ENCODE measurements at regions not wholly inside any gene's neighbourhood (a gene's known extent, or its start where the extent isn't known, plus 50 kb on each side); places are given as distances from the start of the nearest gene placed in this dataset.

DNA sequence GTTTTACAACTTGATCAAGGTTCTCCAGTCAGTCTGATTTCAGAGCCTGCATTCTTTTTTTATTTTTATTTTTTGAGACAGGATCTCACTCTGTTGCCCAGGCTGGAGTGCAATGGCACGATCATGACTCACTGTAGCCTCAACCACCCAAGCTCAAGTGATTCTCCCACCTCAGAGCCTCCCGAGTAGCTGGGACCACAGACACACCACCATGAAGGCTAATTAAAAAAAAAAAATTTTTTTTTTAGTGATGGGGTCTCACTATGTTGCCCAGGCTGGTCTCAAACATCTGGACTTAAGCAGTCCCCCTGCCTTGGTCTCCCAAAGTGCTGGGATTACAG lies 117.2 kb upstream of the NAV2 start:
- no peak for DNase-seq

DNA sequence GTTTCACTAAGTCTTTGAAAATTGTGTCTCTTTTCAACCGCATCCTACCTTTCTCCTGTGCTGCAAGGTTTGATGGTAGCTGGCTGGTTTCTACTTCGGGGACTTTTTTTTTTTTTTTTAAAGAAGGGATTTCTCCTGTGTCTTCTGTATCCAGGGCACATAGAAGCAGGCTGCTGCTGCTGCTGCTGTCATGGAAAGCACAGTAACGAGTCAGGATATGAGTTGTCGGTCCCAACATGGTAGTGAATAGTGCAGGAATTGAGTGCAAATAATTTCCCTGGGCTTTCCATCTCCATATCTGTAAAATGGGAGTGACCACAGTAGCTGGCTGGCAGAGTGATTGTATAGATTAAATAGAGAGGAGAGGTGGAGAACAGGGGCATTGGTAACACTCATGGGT lies 118.3 kb upstream of the NAV2 start:
- no peak for DNase-seq

DNA sequence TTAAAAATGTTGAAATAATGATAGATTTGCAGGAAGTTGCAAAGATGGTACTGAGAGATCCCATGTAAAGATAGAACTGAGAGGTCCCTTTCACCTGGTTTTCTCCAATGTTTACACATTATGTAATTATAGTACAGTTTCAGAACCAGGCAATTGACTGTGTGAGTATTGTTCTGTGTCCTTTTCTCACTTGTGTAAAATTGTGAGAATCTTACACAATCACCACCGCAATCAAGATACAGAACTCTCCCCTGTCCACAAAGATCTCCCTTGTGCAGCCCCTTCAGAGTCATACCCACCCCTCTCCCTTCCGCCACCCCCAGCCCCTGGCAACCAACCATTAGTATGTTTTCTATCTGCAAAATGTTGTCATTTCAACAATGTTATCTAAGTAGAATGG lies 119.8 kb upstream of the NAV2 start:
- DNase-seq: no peak

DNA sequence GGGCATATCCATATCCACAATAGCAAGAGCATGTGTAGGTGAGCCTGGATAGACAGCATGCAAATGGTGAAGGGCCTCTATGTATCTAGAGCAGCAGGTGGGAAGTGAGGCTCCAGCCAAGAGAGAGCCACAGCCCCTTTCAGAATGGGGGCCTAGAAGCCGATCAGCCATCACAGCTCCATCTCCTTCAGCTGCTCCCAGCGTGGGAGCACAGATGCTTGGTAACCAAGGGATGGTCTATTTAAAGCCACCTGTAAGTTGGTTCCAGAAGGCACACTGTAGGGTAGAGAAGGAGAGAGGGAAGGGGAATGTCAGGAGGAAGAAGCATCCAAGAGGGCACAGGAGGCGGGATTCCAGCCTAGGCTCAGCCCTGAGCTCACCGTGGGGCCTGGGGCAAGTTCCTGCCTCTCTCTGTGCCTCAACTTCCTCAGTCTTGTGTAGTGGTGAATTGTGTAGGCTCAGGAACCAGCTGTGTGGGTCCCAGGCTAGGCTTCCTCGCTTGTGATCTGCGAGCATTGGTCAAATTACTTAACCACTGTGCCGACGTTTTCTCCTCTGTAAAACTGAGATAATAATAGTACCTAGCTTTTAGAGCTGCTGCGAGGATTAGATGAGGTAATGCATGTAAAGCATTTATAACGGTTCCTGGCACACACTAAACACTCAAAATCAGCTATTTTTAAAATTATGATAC lies 122.9 kb upstream of the NAV2 start:
- no peak for DNase-seq

DNA sequence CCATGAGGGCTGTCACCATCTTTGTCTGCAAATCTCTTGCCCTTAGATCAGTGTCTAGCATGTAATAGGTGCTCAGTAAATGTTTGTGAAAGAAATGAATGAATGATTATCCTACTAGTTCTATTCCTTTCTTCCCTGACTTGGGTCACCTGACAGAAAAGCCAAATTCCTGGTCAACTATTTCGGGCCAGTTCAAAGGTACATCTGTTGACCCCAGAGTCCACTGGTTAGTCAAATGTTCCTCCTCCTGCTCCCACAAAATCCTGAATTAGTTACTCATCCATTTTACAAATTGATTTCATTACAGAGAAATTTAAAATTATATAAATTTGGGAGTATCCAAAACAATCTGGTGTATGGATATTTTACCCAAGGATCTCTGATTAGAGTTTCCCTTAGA lies 124.7 kb upstream of the NAV2 start:
- no peak for DNase-seq

DNA sequence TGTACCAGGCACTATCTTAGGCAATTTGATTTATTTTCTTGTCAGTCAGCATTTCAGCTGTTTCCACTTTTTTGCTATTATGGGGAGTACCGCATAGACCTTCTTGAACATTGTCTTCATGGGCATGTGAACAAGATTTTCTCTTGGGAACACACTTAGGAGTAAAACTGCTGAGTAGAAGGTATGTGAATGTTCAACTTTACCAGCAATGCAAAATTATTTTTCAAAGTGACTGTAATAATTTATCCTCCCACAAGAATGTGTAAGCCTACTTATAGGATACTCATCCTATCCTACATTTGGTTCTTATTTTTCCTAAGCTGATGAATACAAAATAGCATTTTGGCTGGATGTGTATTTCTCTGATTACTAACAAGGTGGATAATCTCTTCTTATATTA lies 132.0 kb upstream of the NAV2 start:
- no peak for DNase-seq

DNA sequence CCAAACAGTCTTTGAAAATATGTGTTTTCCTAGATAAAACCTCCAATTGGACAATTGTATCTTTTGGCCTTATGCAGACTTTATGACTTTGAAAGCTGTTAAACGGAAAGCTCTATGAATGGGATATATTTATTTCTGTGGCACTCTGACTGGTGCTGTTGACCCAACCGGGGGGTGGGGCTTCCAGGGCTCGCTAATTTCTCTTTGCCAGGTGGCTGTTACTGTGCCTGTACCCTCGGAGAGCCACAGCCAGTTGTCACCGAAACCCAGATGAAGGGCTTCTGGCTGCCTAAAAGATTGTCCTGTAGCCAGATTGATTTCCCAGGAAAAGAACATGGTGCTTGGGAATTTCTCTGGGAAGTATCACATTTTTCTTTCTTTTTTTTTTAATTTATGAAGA lies 132.7 kb upstream of the NAV2 start:
- no peak for DNase-seq

DNA sequence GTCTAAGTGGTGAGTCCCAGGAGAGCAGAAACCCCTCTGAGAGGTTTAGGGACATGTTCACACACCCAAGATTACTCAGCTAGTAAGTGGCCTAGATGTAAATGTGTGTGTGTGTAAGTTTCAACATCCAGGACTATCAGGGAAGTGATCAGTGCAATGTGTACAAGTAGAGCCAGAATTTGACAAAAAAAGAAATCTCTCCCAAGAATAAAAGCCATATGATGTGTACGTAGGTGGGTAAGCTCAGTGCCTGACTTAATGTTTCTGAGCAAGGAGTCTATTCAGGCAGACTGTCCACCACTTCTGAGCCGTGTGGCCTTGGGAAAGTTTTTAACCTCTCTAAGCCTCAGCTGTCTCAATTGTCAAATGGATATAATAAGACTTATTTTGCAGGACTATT lies 133.8 kb upstream of the NAV2 start:
- no peak for DNase-seq

DNA sequence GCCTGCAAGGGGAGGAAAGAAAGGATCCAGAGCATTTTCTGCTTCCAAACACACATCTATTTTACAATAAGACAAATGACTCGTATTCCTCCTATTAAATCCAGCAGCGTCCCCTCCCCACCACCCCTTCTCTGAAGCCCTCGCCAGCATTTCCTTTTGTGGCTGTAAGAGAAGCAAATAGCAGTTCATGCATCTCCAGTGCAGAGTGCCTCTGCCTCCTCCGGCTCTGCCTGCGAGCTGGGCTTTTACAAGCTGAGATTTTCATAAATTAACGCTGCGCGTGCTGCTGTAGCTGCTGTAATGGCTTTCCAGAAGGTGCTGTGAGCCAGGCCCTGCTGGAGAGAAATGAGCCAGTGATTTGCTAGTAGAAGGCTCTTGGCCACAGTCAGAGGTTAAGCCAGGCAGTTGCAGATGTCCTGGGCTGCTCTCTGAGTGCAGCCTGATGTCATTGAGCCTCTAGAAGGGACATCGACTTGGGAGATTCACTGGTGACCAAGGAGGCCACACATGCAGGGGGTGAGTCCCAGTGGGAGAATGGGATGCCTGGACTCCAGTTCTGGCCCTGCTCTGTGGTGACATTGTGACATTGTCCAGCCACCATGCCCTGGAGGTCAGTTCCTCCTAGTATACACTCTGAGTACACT lies 134.5 kb upstream of the NAV2 start:
- DNase-seq: no peak

DNA sequence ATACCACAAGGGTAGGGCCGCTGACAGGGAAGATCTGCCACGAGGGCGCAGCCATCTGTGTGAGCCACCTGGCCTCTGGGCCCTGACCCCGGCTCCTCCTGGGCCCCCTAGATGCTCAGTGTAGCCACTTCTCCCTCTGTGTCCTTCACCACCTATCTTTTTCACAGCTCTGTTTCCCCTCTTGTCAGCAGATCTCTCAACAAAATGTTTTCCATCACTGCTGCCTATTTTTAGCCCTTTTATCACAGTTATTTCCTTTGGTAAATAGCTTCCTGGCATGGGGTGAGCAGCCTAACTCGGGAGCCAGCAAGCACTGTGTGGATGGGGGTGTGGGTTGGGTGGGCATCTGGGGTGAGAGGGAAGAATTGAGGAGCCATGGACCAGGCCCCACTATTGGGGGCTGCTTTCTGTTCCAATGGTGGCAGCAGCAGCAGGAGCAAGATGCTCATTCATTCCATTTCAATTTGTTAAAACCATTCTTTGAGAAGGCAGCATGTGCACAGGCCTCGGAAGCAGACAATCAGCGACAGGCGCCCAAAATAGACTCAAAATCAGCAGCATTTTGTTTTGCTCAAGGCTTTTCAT lies 135.2 kb upstream of the NAV2 start:
- DNase-seq: no peak

DNA sequence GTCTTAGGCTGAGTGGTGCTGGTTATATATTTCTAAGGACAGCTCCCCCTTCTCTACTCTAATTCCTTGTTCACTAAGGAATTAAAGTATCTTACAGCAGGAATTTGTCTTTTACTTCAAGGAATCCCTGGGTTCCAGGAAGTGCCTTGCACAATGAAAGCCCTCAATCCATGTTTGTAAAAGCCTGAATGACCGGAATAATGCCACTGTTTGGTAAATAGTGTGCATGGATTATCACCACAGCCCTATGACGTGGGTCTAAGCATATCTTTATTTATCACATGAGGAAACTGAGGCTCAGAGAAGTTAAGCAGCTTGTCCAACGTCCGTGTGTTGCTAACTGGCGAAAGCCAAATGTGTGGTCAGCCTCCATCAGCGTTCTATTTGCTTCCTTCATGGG lies 135.7 kb upstream of the NAV2 start:
- DNase-seq: no peak

DNA sequence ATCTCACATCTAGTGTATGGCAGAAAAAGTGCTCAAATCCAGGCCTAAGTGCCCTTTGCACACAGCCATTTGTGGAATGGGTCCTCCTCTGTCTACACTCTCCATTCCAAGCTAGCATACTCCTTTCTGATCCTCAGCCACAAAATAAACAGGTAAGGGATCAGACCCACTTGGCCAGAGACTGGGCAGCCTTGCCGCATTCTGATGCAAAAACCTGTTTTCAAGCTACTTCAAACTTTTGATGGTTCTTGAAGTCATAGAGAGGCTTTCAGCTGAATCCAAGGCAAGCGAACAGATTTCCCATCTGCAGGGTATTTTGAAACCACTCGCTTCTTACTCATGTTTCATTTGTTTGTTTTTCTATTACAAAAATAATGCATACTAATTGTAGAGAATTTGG lies 136.6 kb upstream of the NAV2 start:
- DNase-seq: no peak

DNA sequence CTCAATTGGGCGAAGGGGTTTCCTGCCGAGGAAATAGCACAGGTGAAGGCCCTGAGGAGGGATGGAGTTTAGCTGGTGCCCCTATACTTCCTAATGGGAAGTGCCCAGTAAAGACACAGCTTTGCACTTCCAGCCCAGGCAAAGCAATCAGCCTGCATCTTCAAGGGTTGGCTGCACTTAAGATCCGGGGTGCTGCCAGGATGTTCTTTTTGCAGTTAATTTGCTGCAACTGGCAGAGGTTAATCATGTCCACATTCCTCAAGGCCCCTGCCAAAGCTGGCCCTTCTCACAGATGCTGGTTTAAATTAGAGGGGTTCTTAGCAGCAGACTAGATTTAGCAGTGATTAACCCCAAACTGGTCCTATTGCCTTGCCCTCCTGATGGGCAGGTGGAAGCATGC lies 137.7 kb upstream of the NAV2 start:
- DNase-seq: no peak

DNA sequence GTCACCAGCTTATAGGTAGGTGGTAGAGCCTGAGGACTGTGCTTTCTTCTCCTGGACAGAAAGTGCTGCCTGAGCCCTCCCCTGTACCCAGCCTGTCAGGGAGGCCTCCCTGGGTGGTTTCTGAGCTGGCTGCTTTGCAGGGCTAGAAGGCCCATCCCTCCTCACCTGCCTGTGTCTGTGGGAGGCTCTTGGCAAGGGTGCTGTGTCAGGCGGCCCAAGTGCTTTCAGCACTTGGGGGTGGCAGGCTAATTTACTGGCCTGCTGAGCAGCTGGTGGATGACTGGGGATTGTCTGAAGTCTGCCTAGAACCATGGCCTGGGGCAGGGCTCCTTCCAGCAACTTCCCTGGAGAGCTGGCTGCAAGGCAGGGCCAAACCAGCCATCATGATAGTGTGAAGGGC lies 139.0 kb upstream of the NAV2 start:
- no peak for DNase-seq

DNA sequence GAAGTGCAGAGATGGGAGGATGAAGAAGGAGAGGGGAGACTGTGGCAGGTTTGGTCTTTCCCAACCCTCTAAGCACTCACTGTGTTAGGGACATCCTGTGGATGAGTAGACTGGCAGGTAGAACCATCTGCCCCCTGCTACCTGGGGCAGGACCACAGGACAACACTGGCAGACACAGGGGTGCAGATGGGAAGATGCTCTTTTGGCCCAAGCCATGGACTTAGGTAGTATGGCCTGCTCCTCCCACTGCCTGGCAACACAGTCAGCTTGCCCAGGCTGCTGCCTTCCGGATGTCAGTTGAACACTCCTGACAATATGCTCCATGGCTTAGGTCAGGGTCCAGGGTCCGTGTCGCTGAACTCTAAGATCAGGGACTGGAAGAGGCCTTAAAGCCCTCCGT lies 140.7 kb upstream of the NAV2 start:
- no peak for DNase-seq

DNA sequence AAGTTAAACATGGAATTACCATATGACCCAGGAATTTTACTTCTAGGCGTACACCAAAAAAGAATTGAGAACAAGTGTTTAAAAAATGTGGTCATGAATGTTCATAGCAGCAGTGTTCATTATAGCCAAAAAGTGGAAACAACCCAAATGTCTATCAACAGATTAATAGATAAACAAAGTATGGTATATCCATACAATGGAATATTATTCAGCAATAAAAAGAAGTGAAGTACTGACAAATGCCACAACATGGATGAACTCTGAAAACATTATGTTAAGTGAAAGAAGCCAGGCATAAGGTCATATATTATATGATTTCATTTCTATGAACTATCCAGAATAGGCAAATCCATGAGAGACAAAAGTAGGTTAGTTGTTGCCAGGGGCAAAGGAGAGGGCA lies 141.7 kb upstream of the NAV2 start:
- DNase-seq: no peak

DNA sequence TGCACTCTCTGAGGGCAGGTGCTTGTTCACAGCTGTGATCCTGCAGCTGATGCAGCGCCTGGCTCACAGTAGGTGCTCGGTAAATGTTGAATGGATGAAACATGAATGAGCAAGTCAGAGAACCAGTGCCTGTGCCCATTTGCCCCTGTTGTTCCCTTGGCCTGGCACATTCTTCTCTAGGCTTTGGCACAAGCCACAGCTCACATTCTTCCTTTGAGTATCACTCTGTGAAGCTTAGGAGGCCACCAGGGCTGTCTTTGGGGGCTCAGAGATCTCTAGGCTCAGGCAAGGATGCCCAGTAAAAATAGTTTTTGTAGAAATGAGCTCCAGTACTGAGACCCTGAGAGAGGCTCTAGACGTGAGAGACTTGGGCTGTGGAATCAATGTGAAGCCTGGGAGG lies 144.6 kb upstream of the NAV2 start:
- no peak for DNase-seq

DNA sequence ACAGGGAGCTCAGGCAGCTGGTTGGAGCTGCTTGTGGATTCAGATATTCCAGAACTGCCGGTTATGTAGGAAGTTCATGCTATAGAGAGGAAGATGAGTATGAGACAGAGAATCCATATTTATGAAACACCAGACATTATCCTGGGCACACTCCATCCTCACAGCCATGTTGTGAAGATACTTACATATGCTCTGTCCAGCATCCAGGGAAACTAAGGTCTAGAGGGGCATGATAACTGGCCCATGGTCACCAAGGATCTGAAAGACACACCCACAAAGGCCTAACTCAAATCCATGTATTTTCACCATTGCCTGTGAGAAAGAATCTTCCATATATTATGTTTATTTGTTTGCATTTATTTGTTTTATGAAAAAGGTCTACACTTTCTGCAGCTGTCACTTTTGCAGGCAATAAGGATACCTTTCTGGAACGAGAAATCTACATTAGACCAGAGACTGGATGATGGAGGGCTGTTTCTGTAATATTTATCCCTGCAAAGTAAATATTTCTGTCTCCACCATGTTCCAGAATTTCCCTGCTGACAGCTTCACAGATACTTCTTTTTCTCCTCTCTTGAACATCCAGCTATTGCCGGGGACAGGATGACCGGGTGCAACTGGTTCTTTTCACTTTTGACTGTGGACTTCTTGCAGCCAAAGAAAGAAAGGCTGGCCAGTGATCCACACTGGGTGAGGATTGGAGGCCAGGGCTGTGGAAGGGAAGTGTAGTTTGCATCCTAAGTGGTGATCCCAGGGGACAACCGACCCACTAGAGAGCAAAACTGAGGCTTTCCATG lies 145.9 kb upstream of the NAV2 start:
- no peak for DNase-seq

DNA sequence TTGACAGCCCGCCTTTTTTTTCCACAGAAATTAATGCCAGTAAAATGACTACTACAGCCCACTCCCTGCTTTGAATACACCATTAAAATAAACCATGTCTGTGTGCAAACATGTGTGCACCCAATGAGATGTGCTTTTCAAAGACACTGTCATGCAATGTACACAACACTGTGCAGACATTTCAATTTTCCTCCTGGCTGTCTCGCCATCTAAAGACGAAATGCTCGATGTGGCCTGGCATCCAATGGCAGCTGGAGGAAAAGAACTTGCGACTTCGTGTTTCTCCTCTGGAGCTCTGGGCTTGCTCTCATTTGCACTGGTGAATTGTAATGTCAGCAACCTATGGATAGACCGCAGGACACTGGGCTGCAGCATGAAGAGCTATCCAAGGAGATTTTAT lies 147.0 kb upstream of the NAV2 start:
- DNase-seq: no peak

DNA sequence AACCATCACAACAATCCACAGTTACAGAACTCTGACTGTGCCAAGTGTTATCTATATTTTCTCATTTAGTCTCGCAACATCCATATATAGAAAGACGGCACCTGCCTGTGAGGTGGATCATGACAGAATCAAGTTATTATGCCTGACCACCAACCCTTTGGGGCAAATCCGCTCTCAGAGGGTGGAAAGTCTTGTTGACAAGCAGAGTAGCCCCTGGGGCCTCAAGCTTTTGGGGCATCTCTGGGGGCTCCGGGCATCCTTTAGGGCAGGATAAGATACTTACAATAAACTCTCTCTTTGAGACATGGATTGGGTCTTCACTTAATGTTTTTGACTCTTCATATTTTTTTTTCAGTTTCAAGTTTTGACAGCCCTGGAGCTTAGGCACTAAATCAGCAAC lies 150.5 kb upstream of the NAV2 start:
- no peak for DNase-seq

DNA sequence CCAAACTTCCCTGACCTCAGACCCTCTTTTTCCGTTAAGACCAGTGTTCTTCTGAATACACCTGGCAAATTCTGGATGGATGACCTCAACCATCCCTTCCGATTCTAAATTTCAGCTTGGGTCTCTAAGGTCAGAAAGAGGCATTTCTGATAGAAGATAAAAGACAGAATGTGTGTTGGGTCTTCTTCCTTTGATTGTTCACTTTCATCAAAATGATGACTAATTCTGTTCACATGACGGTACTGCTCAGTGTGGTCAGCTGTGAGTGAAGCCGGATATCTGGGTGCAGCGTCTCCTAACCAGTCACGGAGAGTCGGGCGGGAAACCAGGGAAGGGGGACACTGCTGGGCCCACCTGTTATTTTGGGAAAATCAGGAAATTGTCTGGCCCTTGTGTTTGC lies 151.6 kb upstream of the NAV2 start:
- DNase-seq: no peak

DNA sequence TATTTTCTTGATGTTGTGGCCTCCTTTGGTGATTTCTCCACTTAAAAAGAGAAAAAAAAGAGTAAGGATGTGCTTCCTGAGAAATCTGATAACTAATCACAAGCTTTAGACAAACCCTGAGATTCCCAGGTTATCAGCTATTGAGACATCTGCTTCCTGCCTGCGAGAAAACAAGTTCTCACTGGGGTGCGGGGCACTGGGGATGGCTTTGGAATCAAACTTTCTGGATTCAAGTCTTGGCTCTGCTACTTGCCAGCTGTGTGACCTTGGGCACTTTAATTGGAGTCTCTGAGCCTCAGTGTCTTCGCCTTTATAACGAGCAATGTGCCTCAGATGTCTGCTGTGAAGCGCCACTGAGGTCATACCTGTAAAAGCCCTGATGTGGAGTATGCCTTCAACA lies 152.5 kb upstream of the NAV2 start:
- no peak for DNase-seq

DNA sequence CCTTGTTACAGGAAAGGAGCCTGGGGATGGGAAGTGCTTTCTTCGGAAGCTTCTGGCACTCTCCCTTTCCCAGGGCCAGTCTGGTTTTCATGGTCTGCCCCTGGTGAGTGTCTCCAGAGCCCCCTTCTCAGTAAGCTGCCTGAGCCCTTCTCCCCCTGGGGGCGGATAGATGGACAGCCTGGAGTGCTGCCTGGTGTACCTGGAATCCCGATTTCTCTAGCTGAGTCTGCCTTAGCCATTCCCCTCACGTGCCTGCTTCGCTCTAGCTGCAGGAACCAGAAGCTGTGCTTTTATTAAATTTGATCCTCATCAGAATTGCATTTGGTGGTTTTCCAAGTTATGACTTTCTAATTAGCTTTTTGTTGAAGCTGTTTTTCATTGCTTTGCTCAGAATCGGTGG lies 152.9 kb upstream of the NAV2 start:
- no peak for DNase-seq

Data from CD4-positive, alpha-beta T cell treated with Interleukin-10 for 1 hour (primary cell).